ENCODE measurements at regions not wholly inside any gene's neighbourhood (a gene's known extent, or its start where the extent isn't known, plus 50 kb on each side); places are given as distances from the start of the nearest gene placed in this dataset.
"Not testable (repeated sequence)": the region's sequence is repeated elsewhere in the genome, so short reads cannot be mapped to it uniquely, and the experiment has no call there.

GRCh38 chr6:112957536-112957916 lies 610.4 kb downstream of the RFPL4B start:
- no peak overlapping the region for H3K4me3 ChIP-seq (replicated peaks; ENCODE audit: low read depth, low read length)
- DNase-seq (ENCODE audit: extremely low read depth, low read depth): no peak
- no peak for TF ChIP-seq CTCF (IDR thresholded peaks at IDR 0.05; ENCODE audit: low read depth, low read length, missing control alignments)

GRCh38 chr6:112960130-112960529 lies 613.0 kb downstream of the RFPL4B start:
- H3K4me3 ChIP-seq (replicated peaks; ENCODE audit: low read depth, low read length); DNase-seq (ENCODE audit: extremely low read depth, low read depth): not testable (repeated sequence)

GRCh38 chr6:112967974-112968373 lies 620.8 kb downstream of the RFPL4B start:
- no peak for DNase-seq (ENCODE audit: extremely low read depth, low read depth)
- TF ChIP-seq CTCF (IDR thresholded peaks at IDR 0.05; ENCODE audit: low read depth, low read length, missing control alignments): no peak
- no peak overlapping the region for H3K4me3 ChIP-seq (replicated peaks; ENCODE audit: low read depth, low read length)

GRCh38 chr6:112971651-112972050 lies 624.5 kb downstream of the RFPL4B start:
- no peak for DNase-seq (ENCODE audit: extremely low read depth, low read depth)
- no peak for TF ChIP-seq CTCF (IDR thresholded peaks at IDR 0.05; ENCODE audit: low read depth, low read length, missing control alignments)
- no peak overlapping the region for H3K4me3 ChIP-seq (replicated peaks; ENCODE audit: low read depth, low read length)

GRCh38 chr6:112974931-112975330 lies 627.8 kb downstream of the RFPL4B start:
- not testable (repeated sequence) for H3K4me3 ChIP-seq (replicated peaks; ENCODE audit: low read depth, low read length); DNase-seq (ENCODE audit: extremely low read depth, low read depth)

- not testable (repeated sequence) for H3K4me3 ChIP-seq (replicated peaks; ENCODE audit: low read depth, low read length); DNase-seq (ENCODE audit: extremely low read depth, low read depth)
Observed at GRCh38 chr6:112976579-112976978, 629.4 kb downstream of the RFPL4B start.

DNA sequence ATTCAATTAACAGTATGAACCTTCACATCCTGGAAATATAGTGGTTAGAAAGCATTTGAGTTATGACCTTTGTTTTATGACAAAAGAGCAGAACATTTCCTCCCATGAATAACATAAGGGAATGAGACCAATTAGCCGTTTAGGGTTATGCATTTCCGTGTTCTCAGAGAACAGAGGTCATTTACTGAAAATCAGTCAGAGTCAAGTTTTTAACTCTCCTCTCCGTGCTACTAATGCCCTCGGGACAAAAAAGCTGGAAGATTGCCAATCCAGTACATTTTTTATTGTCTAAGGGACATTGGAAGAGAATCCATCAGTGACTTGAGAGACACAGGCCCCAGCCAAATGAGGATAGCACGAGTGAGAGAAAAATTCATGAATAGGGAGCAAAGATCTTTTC lies 632.7 kb downstream of the RFPL4B start:
- DNase-seq (ENCODE audit: extremely low read depth, low read depth): peak; percentile 27
- no peak overlapping the region for H3K4me3 ChIP-seq (replicated peaks; ENCODE audit: low read depth, low read length)
- no peak for TF ChIP-seq CTCF (IDR thresholded peaks at IDR 0.05; ENCODE audit: low read depth, low read length, missing control alignments)

DNA sequence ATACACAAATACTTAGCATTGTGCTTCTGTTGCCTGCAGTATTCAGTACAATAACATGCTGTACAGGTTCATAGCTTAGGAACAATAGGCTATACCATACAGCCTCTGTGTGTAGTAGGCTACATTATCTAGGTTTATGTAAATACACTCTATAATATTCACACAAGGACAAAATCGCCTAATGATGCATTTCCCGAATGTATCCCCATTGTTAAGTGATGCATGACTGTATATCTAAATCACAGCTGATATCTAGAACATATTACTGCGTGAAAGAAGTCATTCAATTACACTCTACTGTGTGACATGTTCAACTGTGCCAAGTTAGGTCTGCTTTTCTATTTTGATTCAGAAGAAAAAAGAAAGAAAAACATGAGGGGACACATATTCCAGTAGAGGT lies 633.5 kb downstream of the RFPL4B start:
- no peak overlapping the region for H3K4me3 ChIP-seq (replicated peaks; ENCODE audit: low read depth, low read length)
- no peak for DNase-seq (ENCODE audit: extremely low read depth, low read depth)
- no peak for TF ChIP-seq CTCF (IDR thresholded peaks at IDR 0.05; ENCODE audit: low read depth, low read length, missing control alignments)
